Gastroesophageal sphincter (tissue), 3 donors: ENCODE measurements at regions not wholly inside any gene's neighbourhood (a gene's known extent, or its start where the extent isn't known, plus 50 kb on each side); places are given as distances from the start of the nearest gene placed in this dataset.

ENCODE experiments used
- CTCF ChIP-seq, 4 experiments: fragments of 200-600 bp in 2 of 4; fragments of 450-650 bp in 2 of 4; sonication (generic) in 1 of 4; IDR thresholded peaks; one replicate each; pipeline ENCODE4 v1.5.1; 2017 to 2019; ENCODE audit warnings: antibody characterized with exemption in 4 of 4, mild to moderate bottlenecking in 2 of 4, moderate library complexity in 2 of 4
- EP300 ChIP-seq: sonication (generic); formaldehyde crosslinking; IDR thresholded peaks from one replicate; pipeline ENCODE4 v1.6.1; 2017; ENCODE audit warnings: antibody characterized with exemption, mild to moderate bottlenecking
- POLR2A ChIP-seq, 2 donors: fragments of 450-650 bp; IDR thresholded peaks; one replicate each; pipeline ENCODE4 v1.6.1; 2017; ENCODE audit warnings: antibody characterized with exemption in 2 of 2, mild to moderate bottlenecking in 2 of 2, moderate library complexity in 1 of 2

GRCh38 chr1:222090103-222090502, 348.2 kb upstream of the DUSP10 start:
- TF ChIP-seq EP300 (no peak), CTCF (IDR thresholded peaks at IDR 0.05) (no peak), POLR2A (IDR thresholded peaks at IDR 0.05) (no peak)
